Panc1 (cell line): ENCODE measurements at regions not wholly inside any gene's neighbourhood (a gene's known extent, or its start where the extent isn't known, plus 50 kb on each side); places are given as distances from the start of the nearest gene placed in this dataset.

Experiments
- ATAC-seq: fragments of 200-7000 bp; cut with Tn5 transposase; 2 replicates; pipeline ENCODE4 v1.9.1; 2020; ENCODE audit warnings: mild to moderate bottlenecking, moderate library complexity
- BruUV-seq: library from RNA; stranded (reverse); fragments of 400-500 nt; replicated peaks from 2 replicates; lab custom pipeline; 2021; lab: Mats Ljungman, UMichigan
- CTCF ChIA-PET: fragments of 300-600 bp; sonication (Branson Sonifier 250); formaldehyde crosslinking; loops from one replicate; lab custom pipeline; 2022; ENCODE audit warnings: antibody characterized with exemption; lab: Charles Lee
- POLR2A ChIA-PET: fragments of 300-600 bp; sonication (Branson Sonifier 250); formaldehyde crosslinking; loops from one replicate; lab custom pipeline; 2022; ENCODE audit warnings: antibody characterized with exemption; lab: Charles Lee
- DNase-seq: peaks from one replicate; pipeline ENCODE4 v3.0.0-alpha.2; 2010; ENCODE audit warnings: low read depth, low spot score
- H3K27ac ChIP-seq: 2 replicates; pipeline ENCODE4 v1.5.1; 2011; ENCODE audit warnings: mild to moderate bottlenecking, low read length, inconsistent platforms
- H3K27me3 ChIP-seq: fragments of 200-500 bp; sonication (Bioruptor generic); 2 replicates; pipeline ENCODE4 v1.6.0; 2014; ENCODE audit warnings: low read length, inconsistent platforms; ENCODE audit not compliant: control insufficient read depth, insufficient read depth
- H3K36me3 ChIP-seq: fragments of 200-500 bp; sonication (Bioruptor generic); 2 replicates; pipeline ENCODE4 v1.5.1; 2014; ENCODE audit warnings: inconsistent platforms, mild to moderate bottlenecking, low read length, moderate library complexity; ENCODE audit not compliant: control insufficient read depth, insufficient read depth
- H3K4me1 ChIP-seq: 2 replicates; pipeline ENCODE4 v1.5.1; 2011; ENCODE audit warnings: inconsistent platforms, mild to moderate bottlenecking, low read length, moderate library complexity; ENCODE audit not compliant: control insufficient read depth, insufficient read depth
- H3K4me3 ChIP-seq, 2 experiments: 2 replicates each; pipeline ENCODE4 v1.5.1; 2011 to 2012; ENCODE audit warnings: low read depth in 2 of 2, low read length in 2 of 2, mild to moderate bottlenecking in 2 of 2, inconsistent platforms in 1 of 2, moderate library complexity in 1 of 2
- H3K9me3 ChIP-seq: fragments of 200-500 bp; sonication (Bioruptor generic); 2 replicates; pipeline ENCODE4 v1.5.1; 2014; ENCODE audit warnings: low read depth, mild to moderate bottlenecking, inconsistent platforms, low read length, moderate library complexity; ENCODE audit not compliant: control insufficient read depth, insufficient read depth
- CTCF ChIP-seq: fragments of 450-650 bp; IDR thresholded peaks from 2 replicates; pipeline ENCODE4 v1.5.1; 2017; ENCODE audit warnings: mild to moderate bottlenecking
- POLR2AphosphoS5 ChIP-seq: IDR thresholded peaks from 2 replicates; pipeline ENCODE4 v1.6.1; 2012; ENCODE audit warnings: mild to moderate bottlenecking, low read depth, low read length, moderate library complexity
- REST ChIP-seq, 2 experiments: IDR thresholded peaks; 2 replicates each; pipeline ENCODE4 v1.6.1; 2011 to 2012; ENCODE audit warnings: low read depth in 2 of 2, control low read depth in 1 of 2, low read length in 1 of 2, mild to moderate bottlenecking in 1 of 2, moderate library complexity in 1 of 2; ENCODE audit not compliant: insufficient read depth in 1 of 2
- SIN3A ChIP-seq: IDR thresholded peaks from 2 replicates; pipeline ENCODE4 v1.6.1; 2012; ENCODE audit warnings: low read depth, mild to moderate bottlenecking, low read length, moderate library complexity, borderline replicate concordance; ENCODE audit not compliant: insufficient read depth
- TCF7L2 ChIP-seq: IDR thresholded peaks from 2 replicates; pipeline ENCODE4 v1.6.1; 2011; ENCODE audit warnings: mild to moderate bottlenecking, low read depth, low read length, inconsistent platforms
- in situ Hi-C: cut with HindIII; loops from 2 replicates; pipeline ENCODE4 v1.10.0; 2016; ENCODE audit warnings: low sequenced_read_pairs, low pct_unique_long_range_greater_than_20kb
- intact Hi-C: fragments of 100-400 bp; cut with micrococcal nuclease; formaldehyde crosslinking; loops from one replicate; pipeline ENCODE4 v1.10.0; 2022; ENCODE audit not compliant: unreplicated experiment

GRCh38 chr13:59504407-59504806 is 659.3 kb downstream of the DIAPH3 start:
- in situ Hi-C loops: no loop called here

GRCh38 chr13:59510386-59510785 is 653.3 kb downstream of the DIAPH3 start:
- no peaks in the 10 kb centered on the region for H3K9me3 ChIP-seq
- in situ Hi-C loops: no loop called here
- H3K27me3 ChIP-seq: no peaks in the 10 kb centered on the region
- ChIA-PET CTCF (no interaction called here), POLR2A (no interaction called here)
- H3K27ac ChIP-seq: no peak overlapping the region
- TF ChIP-seq POLR2AphosphoS5: no peak
- no peak for TF ChIP-seq REST (IDR thresholded peaks at IDR 0.05; ENCODE audit: insufficient read depth in 1 of 2, low read depth in 2 of 2, low read length in 1 of 2)
- TF ChIP-seq SIN3A: no peak
- no peak for TF ChIP-seq TCF7L2
- TF ChIP-seq CTCF: no peak
- no peak overlapping the region for H3K4me3 ChIP-seq
- no peaks in the 10 kb centered on the region for H3K4me1 ChIP-seq
- ATAC-seq: no peak
- intact Hi-C loops: no loop called here
- no peak for DNase-seq
- H3K36me3 ChIP-seq: no peaks in the 10 kb centered on the region
- BruUV-seq: no TSS peak

More at GRCh38 chr13:59504407-59504806, 659.3 kb downstream of the DIAPH3 start:
- no peak overlapping the region for H3K27ac ChIP-seq
- no peaks in the 10 kb centered on the region for H3K9me3 ChIP-seq
- TF ChIP-seq TCF7L2 (no peak), SIN3A (no peak), CTCF (no peak), REST (IDR thresholded peaks at IDR 0.05; ENCODE audit: insufficient read depth in 1 of 2, low read depth in 2 of 2, low read length in 1 of 2) (no peak)
- no peak for ATAC-seq
- H3K4me3 ChIP-seq: no peak overlapping the region
- no peaks in the 10 kb centered on the region for H3K36me3 ChIP-seq
- BruUV-seq: no TSS peak
- CTCF ChIA-PET: no interaction called here
- intact Hi-C loops: no loop called here
- H3K27me3 ChIP-seq: no peaks in the 10 kb centered on the region
- POLR2A ChIA-PET: no interaction called here
- no peaks in the 10 kb centered on the region for H3K4me1 ChIP-seq
- DNase-seq: no peak
